Liver (tissue), 8 donors: ENCODE measurements at regions not wholly inside any gene's neighbourhood (a gene's known extent, or its start where the extent isn't known, plus 50 kb on each side); places are given as distances from the start of the nearest gene placed in this dataset.

Experiments
- DNase-seq: peaks from one replicate; pipeline ENCODE4 v3.0.0-alpha.2; 2017; ENCODE audit warnings: low spot score
- H3K27ac ChIP-seq, 2 donors: one replicate each; pipeline ENCODE4 v1.7.0; 2013; ENCODE audit warnings: inconsistent platforms in 2 of 2, low read length in 2 of 2, control low read depth in 1 of 2, low read depth in 1 of 2, mild to moderate bottlenecking in 1 of 2
- H3K27me3 ChIP-seq, 4 donors: one replicate each; pipeline versions ENCODE4 v1.6.1 to v1.7.0; 2013; ENCODE audit warnings: low read length in 3 of 4, inconsistent platforms in 1 of 4, mild to moderate bottlenecking in 1 of 4, moderate library complexity in 1 of 4; ENCODE audit not compliant: control insufficient read depth in 4 of 4, insufficient read depth in 4 of 4
- H3K36me3 ChIP-seq, 4 donors: one replicate each; pipeline versions ENCODE4 v1.6.1 to v1.7.0; 2013; ENCODE audit warnings: low read length in 3 of 4, mild to moderate bottlenecking in 3 of 4, low read depth in 1 of 4, moderate library complexity in 1 of 4; ENCODE audit not compliant: control insufficient read depth in 4 of 4, insufficient read depth in 3 of 4
- H3K4me1 ChIP-seq, 4 donors: one replicate each; pipeline versions ENCODE4 v1.6.1 to v1.7.0; 2013; ENCODE audit warnings: low read length in 3 of 4, mild to moderate bottlenecking in 3 of 4, moderate library complexity in 1 of 4; ENCODE audit not compliant: control insufficient read depth in 4 of 4, insufficient read depth in 4 of 4
- H3K4me3 ChIP-seq, 3 donors: one replicate each; pipeline versions ENCODE4 v1.6.1 to v1.7.0; 2013; ENCODE audit warnings: low read length in 3 of 3, control low read depth in 1 of 3, low read depth in 1 of 3, mild to moderate bottlenecking in 1 of 3
- H3K9ac ChIP-seq, 2 donors: one replicate each; pipeline ENCODE4 v1.7.0; 2013; ENCODE audit warnings: low read length in 2 of 2, mild to moderate bottlenecking in 2 of 2, moderate library complexity in 2 of 2, control low read depth in 1 of 2, low read depth in 1 of 2
- H3K9me3 ChIP-seq, 4 donors: one replicate each; pipeline versions ENCODE4 v1.6.1 to v1.7.0; 2013; ENCODE audit warnings: low read length in 3 of 4; ENCODE audit not compliant: control insufficient read depth in 4 of 4
- ATF3 ChIP-seq: IDR thresholded peaks from 2 replicates; pipeline ENCODE4 v1.6.1; 2016; ENCODE audit warnings: antibody characterized with exemption
- CTCF ChIP-seq: fragments of 150-350 bp; IDR thresholded peaks from 2 replicates; pipeline ENCODE4 v1.5.1; 2017; ENCODE audit warnings: improper control_type of control experiment, low read depth, low read length; ENCODE audit not compliant: missing input control
- EGR1 ChIP-seq, 2 donors: IDR thresholded peaks; 2 replicates each; pipeline ENCODE4 v1.6.1; 2016 to 2018; ENCODE audit warnings: antibody characterized with exemption in 2 of 2, low read depth in 2 of 2
- FOXA1 ChIP-seq: IDR thresholded peaks from 2 replicates; pipeline ENCODE4 v1.6.1; 2016; ENCODE audit warnings: antibody characterized with exemption
- FOXA2 ChIP-seq: IDR thresholded peaks from 2 replicates; pipeline ENCODE4 v1.6.1; 2016; ENCODE audit warnings: antibody characterized with exemption
- GABPA ChIP-seq, 2 donors: IDR thresholded peaks in 1 of 2; conservative IDR thresholded peaks in 1 of 2; 2 replicates each; pipeline ENCODE4 v1.6.1; 2016; ENCODE audit warnings: antibody characterized with exemption in 2 of 2, mild to moderate bottlenecking in 1 of 2, moderate library complexity in 1 of 2
- HNF4A ChIP-seq, 2 donors: conservative IDR thresholded peaks; 2 replicates each; pipeline ENCODE4 v1.6.1; 2016; ENCODE audit warnings: antibody characterized with exemption in 2 of 2, mild to moderate bottlenecking in 2 of 2
- HNF4G ChIP-seq: IDR thresholded peaks from 2 replicates; pipeline ENCODE4 v1.6.1; 2016; ENCODE audit warnings: antibody characterized with exemption
- JUND ChIP-seq, 2 donors: IDR thresholded peaks; 2 replicates each; pipeline ENCODE4 v1.6.1; 2016; ENCODE audit warnings: antibody characterized with exemption in 2 of 2
- NR2F2 ChIP-seq: IDR thresholded peaks from 2 replicates; pipeline ENCODE4 v1.6.1; 2016; ENCODE audit warnings: antibody characterized with exemption
- RAD21 ChIP-seq, 2 donors: IDR thresholded peaks; 2 replicates each; pipeline ENCODE4 v1.6.1; 2016; ENCODE audit warnings: antibody characterized with exemption in 2 of 2, mild to moderate bottlenecking in 2 of 2
- REST ChIP-seq: IDR thresholded peaks from 2 replicates; pipeline ENCODE4 v1.6.1; 2016; ENCODE audit warnings: antibody characterized with exemption, mild to moderate bottlenecking
- RXRA ChIP-seq, 2 donors: IDR thresholded peaks; 2 replicates each; pipeline ENCODE4 v1.6.1; 2017 to 2018; ENCODE audit warnings: antibody characterized with exemption in 2 of 2, mild to moderate bottlenecking in 1 of 2
- SP1 ChIP-seq: IDR thresholded peaks from 2 replicates; pipeline ENCODE4 v1.6.1; 2018; ENCODE audit warnings: antibody characterized with exemption, mild to moderate bottlenecking
- TAF1 ChIP-seq: conservative IDR thresholded peaks from 2 replicates; pipeline ENCODE4 v1.6.1; 2016; ENCODE audit warnings: antibody characterized with exemption, mild to moderate bottlenecking
- YY1 ChIP-seq: IDR thresholded peaks from 2 replicates; pipeline ENCODE4 v1.6.1; 2016; ENCODE audit warnings: antibody characterized with exemption, mild to moderate bottlenecking
- WGBS: extraction: QIAGEN DNeasy Blood & Tissue Kit; methylation state at CpG from one replicate; pipeline ENCODE4 v1.1.7; 2013; 5-methylcytosine and 5-hydroxymethylcytosine counted together
- TF ChIP-seq, protein P1 (sequence below): IDR thresholded peaks from 2 replicates; pipeline ENCODE4 v1.6.1; 2016; ENCODE audit warnings: antibody characterized with exemption
- TF ChIP-seq, protein P2 (sequence below): IDR thresholded peaks from 2 replicates; pipeline ENCODE4 v1.6.1; 2016; ENCODE audit warnings: antibody characterized with exemption
- donor health status: healthy.
- donor health status: healthy.
- donor health status: healthy.
- donor health status: healthy.
- donor health status: healthy.

DNA sequence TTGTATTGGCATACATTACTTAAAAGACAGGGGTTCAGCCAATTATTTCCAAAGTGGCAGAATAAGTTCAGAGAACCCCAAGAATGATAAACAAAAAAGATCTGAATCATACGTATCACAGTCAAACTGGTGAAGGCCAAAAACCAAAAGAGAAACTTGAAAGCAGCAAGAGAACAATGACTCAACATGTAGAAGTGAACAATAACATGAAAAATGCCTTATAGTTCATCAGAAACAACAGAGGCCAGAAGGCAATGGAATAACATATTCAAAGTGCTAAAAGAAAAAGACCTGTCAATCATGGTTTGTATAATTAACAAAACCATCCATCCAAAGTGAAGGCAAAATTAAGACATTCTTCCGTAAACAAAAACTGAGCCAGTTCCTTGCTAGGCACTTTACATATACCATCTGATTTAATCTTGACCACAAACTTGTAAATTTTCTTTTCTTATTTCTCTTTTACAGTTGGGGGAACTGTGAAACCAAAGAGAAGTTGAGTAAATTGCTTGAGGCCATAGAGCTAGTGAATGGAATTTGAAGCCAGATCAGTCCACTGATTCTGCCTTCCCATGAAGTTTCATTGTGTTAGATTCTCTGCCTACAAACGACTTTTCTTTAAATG is 232.1 kb upstream of the SEL1L start:
- TF ChIP-seq SP1: no peak
- TF ChIP-seq RAD21 (IDR thresholded peaks at IDR 0.05): no peak
- TF ChIP-seq HNF4A (conservative IDR thresholded peaks at IDR 0.05): no peak
- no peak for TF ChIP-seq FOXA2
- TF ChIP-seq ATF3: no peak
- no peak for TF ChIP-seq RXRA (IDR thresholded peaks at IDR 0.05)
- TF ChIP-seq FOXA1: no peak
- no peak for TF ChIP-seq HNF4G
- no peak for TF ChIP-seq CTCF
- TF ChIP-seq, protein P1, sequence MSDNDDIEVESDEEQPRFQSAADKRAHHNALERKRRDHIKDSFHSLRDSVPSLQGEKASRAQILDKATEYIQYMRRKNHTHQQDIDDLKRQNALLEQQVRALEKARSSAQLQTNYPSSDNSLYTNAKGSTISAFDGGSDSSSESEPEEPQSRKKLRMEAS: no peak
- no peak for TF ChIP-seq GABPA (IDR thresholded peaks at IDR 0.05 in 1 of 2, conservative IDR thresholded peaks at IDR 0.05 in 1 of 2)
- no peak for TF ChIP-seq REST
- TF ChIP-seq NR2F2: no peak
- TF ChIP-seq, protein P2, sequence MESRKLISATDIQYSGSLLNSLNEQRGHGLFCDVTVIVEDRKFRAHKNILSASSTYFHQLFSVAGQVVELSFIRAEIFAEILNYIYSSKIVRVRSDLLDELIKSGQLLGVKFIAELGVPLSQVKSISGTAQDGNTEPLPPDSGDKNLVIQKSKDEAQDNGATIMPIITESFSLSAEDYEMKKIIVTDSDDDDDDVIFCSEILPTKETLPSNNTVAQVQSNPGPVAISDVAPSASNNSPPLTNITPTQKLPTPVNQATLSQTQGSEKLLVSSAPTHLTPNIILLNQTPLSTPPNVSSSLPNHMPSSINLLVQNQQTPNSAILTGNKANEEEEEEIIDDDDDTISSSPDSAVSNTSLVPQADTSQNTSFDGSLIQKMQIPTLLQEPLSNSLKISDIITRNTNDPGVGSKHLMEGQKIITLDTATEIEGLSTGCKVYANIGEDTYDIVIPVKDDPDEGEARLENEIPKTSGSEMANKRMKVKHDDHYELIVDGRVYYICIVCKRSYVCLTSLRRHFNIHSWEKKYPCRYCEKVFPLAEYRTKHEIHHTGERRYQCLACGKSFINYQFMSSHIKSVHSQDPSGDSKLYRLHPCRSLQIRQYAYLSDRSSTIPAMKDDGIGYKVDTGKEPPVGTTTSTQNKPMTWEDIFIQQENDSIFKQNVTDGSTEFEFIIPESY: no peak
- TF ChIP-seq EGR1 (IDR thresholded peaks at IDR 0.05; ENCODE audit: low read depth in 2 of 2): no peak
- no peak for TF ChIP-seq JUND (IDR thresholded peaks at IDR 0.05)
- no peak for TF ChIP-seq YY1
- TF ChIP-seq TAF1: no peak
- WGBS: 74% methylated on average over 3 of the region's 3 CpGs
- Histone ChIP-seq H3K4me1 (no peaks in the 10 kb centered on the region), H3K27me3 (no peaks in the 10 kb centered on the region), H3K4me3 (no peak overlapping the region), H3K27ac (no peak overlapping the region), H3K9me3 (no peaks in the 10 kb centered on the region), H3K36me3 (no peaks in the 10 kb centered on the region), H3K9ac (no peak overlapping the region)
- no peak for DNase-seq
